ENCODE measurements at regions not wholly inside any gene's neighbourhood (a gene's known extent, or its start where the extent isn't known, plus 50 kb on each side); places are given as distances from the start of the nearest gene placed in this dataset.

- no peaks in the 10 kb centered on the region for H4K20me1 ChIP-seq (replicated peaks; ENCODE audit: control insufficient read depth, extremely low read depth, insufficient read depth, low read length)
- H3K9me1 ChIP-seq (replicated peaks; ENCODE audit: control insufficient read depth, extremely low read depth, insufficient read depth, low read length), result no peaks in the 10 kb centered on the region
- no peaks in the 10 kb centered on the region for H3K27me3 ChIP-seq (ENCODE audit: control insufficient read depth in 2 of 2, insufficient read depth in 2 of 2, low read length in 2 of 2)
- no peak overlapping the region for H3K4me2 ChIP-seq (ENCODE audit: insufficient read depth, low read length)
- CTCF ChIA-PET, result no interaction called here
- dilution Hi-C loops (cut with MboI; ENCODE audit: extremely low pct_ligation_motif_present, low sequenced_read_pairs), result no loop called here
- H3K9ac ChIP-seq (replicated peaks; ENCODE audit: extremely low read depth, insufficient read depth, low read length), result no peak overlapping the region
- no peak overlapping the region for H3K4me3 ChIP-seq (replicated peaks in 1 of 3; ENCODE audit: insufficient read depth in 1 of 3, low read depth in 1 of 3, low read length in 3 of 3)
- no TSS peak for BruUV-seq (replicated peaks)
- H2AFZ ChIP-seq (ENCODE audit: low read depth, low read length), result no peak overlapping the region
- FAIRE-seq (no peak), DNase-seq (ENCODE audit: low read depth, low spot score) (no peak)
- intact Hi-C loops (cut with micrococcal nuclease), result no loop called here
- H3K9me3 ChIP-seq (replicated peaks; ENCODE audit: control insufficient read depth, insufficient read depth, low read length), result no peaks in the 10 kb centered on the region
- no peaks in the 10 kb centered on the region for H3K4me1 ChIP-seq (ENCODE audit: control insufficient read depth, extremely low read depth, insufficient read depth, low read length)
- H3K36me3 ChIP-seq (ENCODE audit: control insufficient read depth in 2 of 2, extremely low read depth in 1 of 2, insufficient read depth in 2 of 2, low read length in 2 of 2), result no peaks in the 10 kb centered on the region
- no peak overlapping the region for H3K27ac ChIP-seq (ENCODE audit: insufficient read depth, low read depth, low read length)
- H3K79me2 ChIP-seq (ENCODE audit: control insufficient read depth, insufficient read depth, low read length), result no peaks in the 10 kb centered on the region
- TF ChIP-seq FOS (IDR thresholded peaks at IDR 0.05; ENCODE audit: borderline replicate concordance, insufficient read depth, low read length) (no peak), EZH2 (IDR thresholded peaks at IDR 0.05; ENCODE audit: borderline replicate concordance, low read depth, low read length, severe bottlenecking) (no peak), CTCF (IDR thresholded peaks at IDR 0.05; ENCODE audit: extremely low read depth in 1 of 2, insufficient read depth in 1 of 2, low read depth in 1 of 2, low read length in 2 of 2) (no peak), MAX (IDR thresholded peaks at IDR 0.05; ENCODE audit: insufficient read depth, insufficient read length) (no peak)
- POLR2A ChIA-PET, result no interaction called here
Measured at GRCh38 chr1:194825382-194825781, 1639.0 kb upstream of the B3GALT2 start.

GRCh38 chr1:194821091-194821490 lies 1634.7 kb upstream of the B3GALT2 start:
- dilution Hi-C loops (cut with MboI; ENCODE audit: extremely low pct_ligation_motif_present, low sequenced_read_pairs), result no loop called here
- Histone ChIP-seq H3K36me3 (ENCODE audit: control insufficient read depth in 2 of 2, extremely low read depth in 1 of 2, insufficient read depth in 2 of 2, low read length in 2 of 2) (no peaks in the 10 kb centered on the region), H3K27ac (ENCODE audit: insufficient read depth, low read depth, low read length) (no peak overlapping the region), H3K9ac (replicated peaks; ENCODE audit: extremely low read depth, insufficient read depth, low read length) (no peak overlapping the region), H2AFZ (ENCODE audit: low read depth, low read length) (no peak overlapping the region), H3K9me1 (replicated peaks; ENCODE audit: control insufficient read depth, extremely low read depth, insufficient read depth, low read length) (no peaks in the 10 kb centered on the region), H3K4me3 (replicated peaks in 1 of 3; ENCODE audit: insufficient read depth in 1 of 3, low read depth in 1 of 3, low read length in 3 of 3) (no peak overlapping the region), H3K9me3 (replicated peaks; ENCODE audit: control insufficient read depth, insufficient read depth, low read length) (no peaks in the 10 kb centered on the region), H3K4me2 (ENCODE audit: insufficient read depth, low read length) (no peak overlapping the region), H3K27me3 (ENCODE audit: control insufficient read depth in 2 of 2, insufficient read depth in 2 of 2, low read length in 2 of 2) (no peaks in the 10 kb centered on the region), H4K20me1 (replicated peaks; ENCODE audit: control insufficient read depth, extremely low read depth, insufficient read depth, low read length) (no peaks in the 10 kb centered on the region), H3K4me1 (ENCODE audit: control insufficient read depth, extremely low read depth, insufficient read depth, low read length) (no peaks in the 10 kb centered on the region), H3K79me2 (ENCODE audit: control insufficient read depth, insufficient read depth, low read length) (no peaks in the 10 kb centered on the region)
- DNase-seq (ENCODE audit: low read depth, low spot score) (no peak), FAIRE-seq (no peak)
- intact Hi-C loops (cut with micrococcal nuclease), result no loop called here
- TF ChIP-seq FOS (IDR thresholded peaks at IDR 0.05; ENCODE audit: borderline replicate concordance, insufficient read depth, low read length) (no peak), JUN (IDR thresholded peaks at IDR 0.05; ENCODE audit: borderline replicate concordance, insufficient read depth, insufficient read length, low read depth) (no peak), EZH2 (IDR thresholded peaks at IDR 0.05; ENCODE audit: borderline replicate concordance, low read depth, low read length, severe bottlenecking) (no peak), MYC (IDR thresholded peaks at IDR 0.05; ENCODE audit: low read depth, low read length) (no peak), MAX (IDR thresholded peaks at IDR 0.05; ENCODE audit: insufficient read depth, insufficient read length) (no peak), POLR2A (IDR thresholded peaks at IDR 0.05; ENCODE audit: low read depth, low read length) (no peak), POLR2AphosphoS5 (IDR thresholded peaks at IDR 0.05; ENCODE audit: insufficient read depth, low read depth, low read length) (no peak), CTCF (IDR thresholded peaks at IDR 0.05; ENCODE audit: extremely low read depth in 1 of 2, insufficient read depth in 1 of 2, low read depth in 1 of 2, low read length in 2 of 2) (no peak), GATA2 (IDR thresholded peaks at IDR 0.05; ENCODE audit: insufficient read depth, insufficient read length, low read depth, low read length) (no peak)
- BruUV-seq (replicated peaks), result no TSS peak
- ChIA-PET CTCF (no interaction called here), POLR2A (no interaction called here)
